HG03095 (cell line): ENCODE measurements at regions not wholly inside any gene's neighbourhood (a gene's known extent, or its start where the extent isn't known, plus 50 kb on each side); places are given as distances from the start of the nearest gene placed in this dataset.

Source experiments
- ATAC-seq: cut with Tn5 transposase; IDR thresholded peaks from one replicate; pipeline ENCODE4 v1.9.1; 2021; ENCODE audit warnings: moderate library complexity; ENCODE audit not compliant: unreplicated experiment

DNA sequence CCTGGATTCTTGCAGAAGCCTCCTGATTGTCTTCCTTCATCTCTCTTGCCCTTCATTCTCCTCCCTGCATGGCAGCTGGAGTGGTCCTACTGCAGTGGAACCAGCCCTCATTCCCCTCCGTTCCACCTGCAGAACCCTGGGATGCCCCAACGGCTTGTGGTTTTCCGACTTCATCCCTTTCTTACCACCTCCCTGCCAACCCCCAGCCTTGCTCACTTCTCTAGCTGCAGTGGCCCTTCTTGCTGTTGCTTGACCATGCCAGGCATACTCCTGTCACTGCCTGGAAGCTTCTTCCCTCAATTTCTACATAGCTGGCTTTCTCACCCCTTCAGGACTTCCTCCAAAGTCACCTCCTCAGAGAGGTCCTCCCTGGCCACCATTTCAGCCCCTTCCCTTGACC, 123.3 kb downstream of the BEGAIN start:
- ATAC-seq = no peak

GRCh38 chr14:100466111-100466856, 120.9 kb downstream of the BEGAIN start:
- ATAC-seq = no peak

DNA sequence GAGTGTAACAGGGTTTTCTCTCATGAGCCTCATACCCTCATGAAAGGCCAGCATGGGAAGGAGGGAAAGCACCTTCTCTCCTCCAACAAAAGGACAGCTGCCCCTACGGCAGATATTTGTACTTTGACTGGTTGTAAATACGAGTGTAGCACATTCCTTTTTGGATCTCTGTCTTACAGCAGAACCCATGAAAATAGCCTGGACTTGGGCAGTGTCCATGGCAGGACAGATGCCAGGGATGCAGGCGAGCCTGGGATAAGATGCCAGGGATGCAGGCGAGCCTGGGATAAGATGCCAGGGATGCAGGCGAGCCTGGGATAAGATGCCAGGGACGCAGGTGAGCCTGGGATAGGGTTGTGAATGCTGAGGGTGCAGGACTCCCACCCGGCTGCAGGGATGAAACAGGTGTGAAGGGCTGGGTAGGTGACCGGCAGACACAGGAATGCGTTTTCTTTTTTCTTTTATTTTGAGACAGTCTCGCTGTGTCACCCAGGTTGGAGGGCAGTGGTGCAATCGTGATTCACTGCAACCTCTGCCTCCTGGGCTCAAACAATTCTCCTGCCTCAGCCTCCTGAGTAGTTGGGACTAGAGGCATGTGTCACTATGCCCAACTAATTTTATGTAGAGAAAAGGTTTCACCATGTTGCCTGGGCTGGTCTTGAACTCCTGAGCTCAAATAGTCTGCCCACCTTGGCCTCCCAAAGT, 120.0 kb downstream of the BEGAIN start:
- ATAC-seq = no peak

GRCh38 chr14:100467939-100468338, 119.3 kb downstream of the BEGAIN start:
- no peak for ATAC-seq

GRCh38 chr14:100468557-100468956, 118.7 kb downstream of the BEGAIN start:
- no peak for ATAC-seq

- no peak for ATAC-seq
These were observed 117.3 kb downstream of the BEGAIN start for GRCh38 chr14:100469632-100470522.

DNA sequence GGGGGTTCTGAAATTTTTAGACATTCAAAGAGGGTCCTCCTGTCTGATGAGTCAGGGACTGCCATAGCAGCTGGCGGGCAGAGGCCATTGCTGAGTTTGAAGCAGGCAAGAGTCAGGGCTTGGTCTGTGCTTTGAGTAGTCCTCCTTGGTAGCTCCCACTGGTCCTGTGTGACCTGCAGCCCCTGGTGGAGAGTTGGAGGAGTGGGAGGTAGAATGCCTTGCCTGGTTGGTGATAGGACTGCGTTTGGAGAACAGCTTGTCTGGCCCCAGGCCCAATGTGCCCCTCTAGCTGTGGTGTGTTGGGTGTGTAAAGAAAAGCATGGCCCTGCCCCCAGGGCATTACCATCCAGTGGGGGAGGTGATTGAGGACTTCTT, 116.7 kb downstream of the BEGAIN start:
- ATAC-seq = no peak

- ATAC-seq = no peak
These were observed 115.7 kb downstream of the BEGAIN start for GRCh38 chr14:100471441-100472093.

- no peak for ATAC-seq
These were observed 115.1 kb downstream of the BEGAIN start for GRCh38 chr14:100472094-100472455.

DNA sequence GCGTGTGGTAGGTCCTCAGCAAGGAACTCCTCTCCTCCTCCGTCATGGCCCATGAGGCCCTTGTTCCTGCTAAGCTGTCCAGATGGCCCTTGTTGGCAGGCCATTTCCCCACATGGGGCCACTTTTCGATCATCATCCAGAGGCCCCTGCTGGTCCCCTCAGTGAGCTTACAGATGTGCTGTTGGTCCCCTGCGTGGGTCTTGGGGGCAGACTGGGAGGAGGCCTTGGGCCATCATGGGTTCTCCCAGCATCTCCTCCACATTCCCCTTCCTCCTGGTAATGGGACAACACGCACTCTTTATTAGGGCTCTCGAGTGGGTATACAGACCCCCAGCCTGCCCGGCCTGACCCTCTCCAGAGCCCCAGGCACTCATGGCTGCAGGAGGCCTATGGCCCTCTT, 114.7 kb downstream of the BEGAIN start:
- ATAC-seq = no peak

DNA sequence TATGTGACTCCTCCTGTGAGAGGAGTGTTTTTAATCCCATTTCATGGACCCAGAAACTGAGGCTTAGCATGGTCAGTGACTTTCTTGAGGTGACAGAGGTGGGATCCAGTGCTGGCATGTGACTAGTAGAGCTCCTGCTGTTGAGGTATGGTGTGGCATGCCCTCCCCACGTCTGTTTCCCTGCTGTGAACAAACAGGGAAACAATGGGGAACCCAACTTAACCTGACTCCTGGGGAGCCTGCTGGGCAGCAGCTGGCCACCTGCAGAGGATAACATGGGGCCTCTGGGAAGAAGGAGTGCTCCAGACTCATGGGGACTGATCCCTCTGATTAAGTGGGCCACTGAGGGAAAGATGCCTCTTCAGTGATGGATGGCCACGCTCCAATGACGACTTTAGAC, 114.0 kb downstream of the BEGAIN start:
- ATAC-seq = no peak

- no peak for ATAC-seq
These were observed 113.0 kb downstream of the BEGAIN start for GRCh38 chr14:100474196-100474595.

GRCh38 chr14:100475268-100475667, 111.9 kb downstream of the BEGAIN start:
- ATAC-seq = no peak

DNA sequence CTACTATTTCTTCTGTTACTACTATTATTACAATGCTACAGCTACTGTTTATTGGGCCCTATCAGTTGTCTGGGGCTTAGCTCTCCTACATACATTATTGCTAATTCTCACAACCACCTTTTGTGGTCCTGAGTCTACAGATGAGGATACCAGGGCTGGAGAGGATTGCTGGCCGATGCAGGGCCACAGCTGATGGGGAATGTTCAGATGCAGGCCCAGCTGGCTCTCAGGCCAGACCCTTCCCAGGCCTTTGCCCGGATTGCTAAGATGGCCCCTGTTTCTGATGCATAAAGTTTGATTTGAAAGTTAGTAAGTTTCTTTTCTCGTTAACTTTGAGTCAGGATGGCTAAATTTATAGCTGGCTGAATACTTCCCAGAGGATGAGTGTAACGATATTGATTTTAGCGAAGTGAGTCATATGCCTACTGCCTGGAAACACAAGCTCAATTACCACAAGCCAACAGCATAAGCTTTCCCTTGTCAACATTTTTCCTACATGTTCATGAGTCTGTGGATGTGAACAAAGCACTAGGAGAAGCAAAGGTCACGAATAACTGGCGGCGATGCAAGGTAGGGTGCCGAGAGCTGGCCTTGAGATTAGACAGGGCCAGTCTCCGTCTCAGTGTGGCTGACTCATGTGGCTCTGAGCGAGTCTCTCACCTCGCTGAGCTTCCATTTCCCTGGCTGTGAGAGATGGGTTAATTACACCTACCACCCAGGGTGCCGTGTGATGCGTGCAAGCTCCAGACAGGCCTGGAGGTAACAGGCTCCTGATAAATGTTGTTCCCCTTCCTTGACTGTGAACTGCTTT, 111.0 kb downstream of the BEGAIN start:
- ATAC-seq = no peak

GRCh38 chr14:100484531-100485267, 102.5 kb downstream of the BEGAIN start:
- no peak for ATAC-seq

DNA sequence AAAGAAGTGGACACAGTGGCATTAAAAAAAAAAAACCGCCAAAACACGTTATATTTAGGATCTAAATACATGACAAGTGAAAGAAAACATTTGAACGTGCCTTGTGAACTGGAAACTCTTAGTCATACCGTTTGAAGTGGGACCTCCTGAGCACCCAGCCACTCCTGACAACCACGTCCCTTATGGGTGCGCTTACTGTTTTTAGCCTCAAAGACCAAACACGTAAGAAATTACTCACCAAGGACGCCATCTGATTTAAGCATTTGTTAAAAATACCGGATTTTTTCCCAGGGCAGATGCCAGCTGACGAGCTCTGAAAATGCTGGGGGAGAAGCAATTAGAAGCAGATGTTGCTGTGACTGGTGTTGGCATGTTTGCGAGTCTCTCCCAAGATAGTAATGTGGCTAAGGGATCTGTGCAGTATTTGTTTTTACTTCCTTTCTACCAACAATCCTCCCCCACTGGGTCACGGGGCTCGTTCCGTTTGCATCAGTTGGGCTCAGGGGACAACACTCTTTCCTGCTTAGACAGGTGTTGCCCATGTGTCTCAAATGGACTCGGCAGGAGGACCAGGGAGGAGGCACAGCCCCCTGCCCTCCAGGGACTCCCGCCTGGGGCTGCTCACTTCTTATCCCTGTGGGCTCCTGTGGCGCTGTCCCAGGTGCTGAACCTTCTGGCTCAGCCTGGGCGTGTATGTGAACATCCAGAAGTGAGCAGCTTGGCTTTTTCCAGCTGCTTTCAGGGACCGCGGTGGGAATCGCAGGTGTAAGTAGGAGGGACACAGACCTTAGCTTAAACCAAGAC, 101.0 kb downstream of the BEGAIN start:
- ATAC-seq = peak; percentile 53
